Vagina (tissue), 2 donors: ENCODE measurements at regions not wholly inside any gene's neighbourhood (a gene's known extent, or its start where the extent isn't known, plus 50 kb on each side); places are given as distances from the start of the nearest gene placed in this dataset.

Experiments used
- DNase-seq, 2 donors: peaks; one replicate each; pipeline ENCODE4 v3.0.0-alpha.2; 2017; ENCODE audit errors: extremely low spot score in 2 of 2
- H3K27ac ChIP-seq: fragments of 200-600 bp; sonication (generic); one replicate; pipeline ENCODE4 v1.5.1; 2019
- H3K27me3 ChIP-seq: fragments of 200-600 bp; sonication (generic); one replicate; pipeline ENCODE4 v1.5.1; 2019
- H3K36me3 ChIP-seq, 2 donors: fragments of 200-600 bp; sonication (generic); one replicate each; pipeline ENCODE4 v1.5.1; 2017 to 2019
- H3K4me1 ChIP-seq: fragments of 200-600 bp; sonication (generic); one replicate; pipeline ENCODE4 v1.5.1; 2019
- H3K4me3 ChIP-seq, 2 donors: fragments of 200-600 bp; sonication (generic); 1 replicate in 1 of 2; 2 replicates in 1 of 2; pipeline ENCODE4 v1.5.1; 2016 to 2019
- H3K9me3 ChIP-seq: fragments of 200-600 bp; sonication (generic); one replicate; pipeline ENCODE4 v1.5.1; 2019
- POLR2A ChIP-seq, 2 donors: fragments of 450-650 bp; IDR thresholded peaks; one replicate each; pipeline ENCODE4 v1.6.1; 2017; ENCODE audit warnings: antibody characterized with exemption in 2 of 2, mild to moderate bottlenecking in 2 of 2, moderate library complexity in 2 of 2
- POLR2AphosphoS5 ChIP-seq, 2 donors: sonication (generic); formaldehyde crosslinking; IDR thresholded peaks; one replicate each; pipeline ENCODE4 v1.9.0; 2017; ENCODE audit warnings: antibody characterized with exemption in 2 of 2, mild to moderate bottlenecking in 2 of 2, low read depth in 1 of 2; ENCODE audit not compliant: insufficient read depth in 1 of 2
- intact Hi-C: fragments of 100-400 bp; cut with DNase I; formaldehyde crosslinking; loops from one replicate; pipeline ENCODE4 v1.15.1; 2023
- TF ChIP-seq, protein P1 (sequence below), 3 experiments: fragments of 450-650 bp in 2 of 3; fragments of 200-600 bp in 1 of 3; sonication (generic) in 1 of 3; IDR thresholded peaks; one replicate each; pipeline ENCODE4 v1.5.1; 2017 to 2019; ENCODE audit warnings: antibody characterized with exemption in 3 of 3, mild to moderate bottlenecking in 2 of 3, moderate library complexity in 2 of 3

DNA sequence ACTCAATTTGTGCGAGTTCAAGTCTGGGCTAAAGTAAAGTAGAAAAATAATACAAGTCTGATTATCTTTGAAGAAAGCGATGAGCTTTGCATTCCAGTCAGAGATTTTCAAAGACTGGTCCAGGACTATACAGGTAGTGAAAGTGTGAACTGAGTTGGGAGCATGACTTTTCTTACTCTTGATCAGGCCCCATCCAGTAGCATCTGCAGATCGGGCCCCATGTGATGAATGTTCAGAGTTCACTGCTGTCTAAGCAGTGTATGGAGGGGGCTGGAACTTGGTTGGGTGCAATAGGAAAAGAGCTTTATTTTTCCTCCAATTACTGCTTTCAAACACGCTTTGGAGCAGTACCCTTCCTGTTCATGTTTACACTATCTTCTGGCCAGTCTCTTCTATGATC is 747.4 kb upstream of the ID2 start:
- H3K27me3 ChIP-seq, result no peaks in the 10 kb centered on the region
- intact Hi-C loops, result no loop called here
- no peak for DNase-seq
- TF ChIP-seq, protein P1, sequence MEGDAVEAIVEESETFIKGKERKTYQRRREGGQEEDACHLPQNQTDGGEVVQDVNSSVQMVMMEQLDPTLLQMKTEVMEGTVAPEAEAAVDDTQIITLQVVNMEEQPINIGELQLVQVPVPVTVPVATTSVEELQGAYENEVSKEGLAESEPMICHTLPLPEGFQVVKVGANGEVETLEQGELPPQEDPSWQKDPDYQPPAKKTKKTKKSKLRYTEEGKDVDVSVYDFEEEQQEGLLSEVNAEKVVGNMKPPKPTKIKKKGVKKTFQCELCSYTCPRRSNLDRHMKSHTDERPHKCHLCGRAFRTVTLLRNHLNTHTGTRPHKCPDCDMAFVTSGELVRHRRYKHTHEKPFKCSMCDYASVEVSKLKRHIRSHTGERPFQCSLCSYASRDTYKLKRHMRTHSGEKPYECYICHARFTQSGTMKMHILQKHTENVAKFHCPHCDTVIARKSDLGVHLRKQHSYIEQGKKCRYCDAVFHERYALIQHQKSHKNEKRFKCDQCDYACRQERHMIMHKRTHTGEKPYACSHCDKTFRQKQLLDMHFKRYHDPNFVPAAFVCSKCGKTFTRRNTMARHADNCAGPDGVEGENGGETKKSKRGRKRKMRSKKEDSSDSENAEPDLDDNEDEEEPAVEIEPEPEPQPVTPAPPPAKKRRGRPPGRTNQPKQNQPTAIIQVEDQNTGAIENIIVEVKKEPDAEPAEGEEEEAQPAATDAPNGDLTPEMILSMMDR (IDR thresholded peaks at IDR 0.05), result no peak
- TF ChIP-seq POLR2AphosphoS5 (IDR thresholded peaks at IDR 0.05; ENCODE audit: insufficient read depth in 1 of 2, low read depth in 1 of 2) (no peak), POLR2A (IDR thresholded peaks at IDR 0.05) (no peak)
- no peaks in the 10 kb centered on the region for H3K36me3 ChIP-seq
- no peaks in the 10 kb centered on the region for H3K4me1 ChIP-seq
- H3K9me3 ChIP-seq, result no peaks in the 10 kb centered on the region
- no peak overlapping the region for H3K27ac ChIP-seq
- no peak overlapping the region for H3K4me3 ChIP-seq

- Histone ChIP-seq H3K4me3 (no peak overlapping the region), H3K9me3 (no peaks in the 10 kb centered on the region), H3K27me3 (no peaks in the 10 kb centered on the region), H3K27ac (no peak overlapping the region), H3K36me3 (no peaks in the 10 kb centered on the region), H3K4me1 (no peaks in the 10 kb centered on the region)
- DNase-seq, result no peak
- intact Hi-C loops, result no loop called here
- TF ChIP-seq, protein P1 (IDR thresholded peaks at IDR 0.05), result no peak
Observed at GRCh38 chr2:7937082-7937481, 744.8 kb upstream of the ID2 start.

DNA sequence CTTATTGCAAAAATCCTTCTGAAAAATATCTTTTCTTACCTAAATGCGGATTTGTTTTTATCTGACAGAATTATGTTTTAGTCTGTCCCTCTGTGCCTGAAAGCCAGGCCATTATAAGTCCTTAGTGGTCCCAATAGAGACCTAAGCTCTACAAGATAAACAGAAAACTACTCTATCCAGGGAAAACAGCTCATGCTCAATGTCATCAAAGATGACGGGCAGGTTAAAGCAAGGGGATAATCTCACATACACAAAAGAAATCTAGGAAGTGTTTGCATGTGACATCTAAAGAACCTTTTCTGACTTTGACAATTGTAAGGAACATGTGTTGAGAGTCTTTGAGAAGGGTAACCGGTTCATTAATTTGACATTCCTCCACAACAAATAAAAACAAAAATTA is 741.1 kb upstream of the ID2 start:
- no peak overlapping the region for H3K4me3 ChIP-seq
- no peak overlapping the region for H3K27ac ChIP-seq
- intact Hi-C loops, result no loop called here
- H3K4me1 ChIP-seq, result no peaks in the 10 kb centered on the region
- H3K9me3 ChIP-seq, result no peaks in the 10 kb centered on the region
- TF ChIP-seq POLR2AphosphoS5 (IDR thresholded peaks at IDR 0.05; ENCODE audit: insufficient read depth in 1 of 2, low read depth in 1 of 2), result no peak
- TF ChIP-seq POLR2A (IDR thresholded peaks at IDR 0.05), result no peak
- TF ChIP-seq, protein P1 (IDR thresholded peaks at IDR 0.05), result no peak
- no peaks in the 10 kb centered on the region for H3K27me3 ChIP-seq
- H3K36me3 ChIP-seq, result no peaks in the 10 kb centered on the region
- DNase-seq, result no peak

GRCh38 chr2:7943446-7943845 is 738.4 kb upstream of the ID2 start:
- DNase-seq, result no peak

DNA sequence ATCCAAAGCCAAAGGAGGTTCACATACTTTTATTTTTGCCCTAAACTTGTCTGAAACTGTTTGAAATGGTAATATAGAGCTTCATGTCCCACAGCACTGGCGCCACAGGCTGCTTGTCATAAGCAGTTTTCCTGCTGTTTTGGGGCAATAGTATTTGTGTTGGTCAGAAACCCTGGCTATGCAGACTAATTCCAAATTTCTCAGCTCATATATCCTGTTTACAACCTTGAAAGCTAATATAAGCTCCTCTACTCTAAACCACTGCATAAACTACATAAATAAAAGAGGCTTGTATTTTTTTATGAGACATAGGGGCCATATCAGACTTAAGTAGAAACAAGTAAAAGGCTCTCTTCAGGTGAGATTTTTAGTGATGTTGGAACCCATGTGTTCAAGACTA is 736.8 kb upstream of the ID2 start:
- intact Hi-C loops, result no loop called here
- TF ChIP-seq POLR2A (IDR thresholded peaks at IDR 0.05) (no peak), POLR2AphosphoS5 (IDR thresholded peaks at IDR 0.05; ENCODE audit: insufficient read depth in 1 of 2, low read depth in 1 of 2) (no peak)
- TF ChIP-seq, protein P1 (IDR thresholded peaks at IDR 0.05), result no peak
- H3K9me3 ChIP-seq, result no peaks in the 10 kb centered on the region
- H3K36me3 ChIP-seq, result no peaks in the 10 kb centered on the region
- no peak overlapping the region for H3K4me3 ChIP-seq
- no peak for DNase-seq
- no peaks in the 10 kb centered on the region for H3K4me1 ChIP-seq
- no peaks in the 10 kb centered on the region for H3K27me3 ChIP-seq
- no peak overlapping the region for H3K27ac ChIP-seq

More at GRCh38 chr2:7943446-7943845, 738.4 kb upstream of the ID2 start:
- no peaks in the 10 kb centered on the region for H3K9me3 ChIP-seq
- intact Hi-C loops, result no loop called here
- H3K27me3 ChIP-seq, result no peaks in the 10 kb centered on the region
- H3K36me3 ChIP-seq, result no peaks in the 10 kb centered on the region
- no peak overlapping the region for H3K4me3 ChIP-seq
- TF ChIP-seq, protein P1 (IDR thresholded peaks at IDR 0.05), result no peak
- no peaks in the 10 kb centered on the region for H3K4me1 ChIP-seq
- no peak overlapping the region for H3K27ac ChIP-seq
